NT2/D1 (cell line): ENCODE measurements at regions not wholly inside any gene's neighbourhood (a gene's known extent, or its start where the extent isn't known, plus 50 kb on each side); places are given as distances from the start of the nearest gene placed in this dataset.

Experiments used
- SUZ12 ChIP-seq: IDR thresholded peaks from 2 replicates; pipeline ENCODE4 v1.6.1; 2011; ENCODE audit not compliant: insufficient read length, insufficient read depth; ENCODE audit errors: extremely low read depth
- YY1 ChIP-seq: IDR thresholded peaks from 2 replicates; pipeline ENCODE4 v1.6.1; 2011; ENCODE audit not compliant: insufficient read length, insufficient read depth
- ZNF274 ChIP-seq: IDR thresholded peaks from 2 replicates; pipeline ENCODE4 v1.6.1; 2011; ENCODE audit warnings: mild to moderate bottlenecking, low read depth, low read length

DNA sequence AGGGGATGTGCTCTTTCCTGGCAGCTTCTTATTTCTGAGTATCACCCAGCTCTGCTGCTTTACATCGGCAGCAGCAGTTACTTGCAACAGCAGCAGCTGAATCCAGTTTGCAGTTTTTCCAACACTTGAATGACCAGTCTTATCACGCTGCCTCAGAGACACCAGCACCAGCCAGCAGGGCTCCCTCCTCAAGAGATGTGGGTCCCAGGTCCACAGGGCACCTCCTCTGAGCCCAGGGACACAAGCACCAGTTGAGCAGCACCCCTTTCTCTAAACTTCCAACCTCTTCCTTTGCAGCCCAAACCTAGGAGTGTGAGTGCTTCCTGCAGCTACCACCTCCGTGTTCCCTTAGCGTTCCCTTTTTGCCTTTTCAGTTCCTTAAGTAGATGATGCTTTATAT lies 50.4 kb upstream of the YPEL5 start:
- TF ChIP-seq ZNF274, result no peak
- TF ChIP-seq YY1, result no peak
- TF ChIP-seq SUZ12, result no peak
